HEK293T (cell line): ENCODE measurements at regions not wholly inside any gene's neighbourhood (a gene's known extent, or its start where the extent isn't known, plus 50 kb on each side); places are given as distances from the start of the nearest gene placed in this dataset.

Experiments used
- CTCF ChIA-PET: fragments of 350-600 bp; formaldehyde crosslinking; extraction: SDS; loops from one replicate; lab custom pipeline; 2021; ENCODE audit warnings: antibody characterized with exemption, inconsistent platforms; lab: Yijun Ruan, JAX
- POLR2A ChIA-PET: fragments of 350-600 bp; formaldehyde crosslinking; extraction: SDS; loops from one replicate; lab custom pipeline; 2020; ENCODE audit warnings: antibody characterized with exemption, inconsistent platforms; lab: Yijun Ruan, JAX
- DNase-seq: peaks from one replicate; pipeline ENCODE4 v3.0.0; 2012; ENCODE audit warnings: mixed read lengths; ENCODE audit errors: extremely low spot score
- ARNT ChIP-seq: fragments of 450-650 bp; IDR thresholded peaks from 2 replicates; pipeline ENCODE4 v1.6.1; 2017; ENCODE audit warnings: mild to moderate bottlenecking
- BHLHE40 ChIP-seq: fragments of 450-650 bp; IDR thresholded peaks from 2 replicates; pipeline ENCODE4 v1.6.1; 2016; ENCODE audit warnings: mild to moderate bottlenecking, moderate library complexity, borderline replicate concordance
- CTBP1 ChIP-seq: fragments of 450-650 bp; IDR thresholded peaks from 2 replicates; pipeline ENCODE4 v1.6.1; 2016; ENCODE audit warnings: borderline replicate concordance
- ELF4 ChIP-seq: fragments of 450-650 bp; IDR thresholded peaks from 2 replicates; pipeline ENCODE4 v1.6.1; 2017; ENCODE audit warnings: antibody characterized with exemption
- FOXA1 ChIP-seq: fragments of 450-650 bp; IDR thresholded peaks from 2 replicates; pipeline ENCODE4 v1.6.1; 2016; ENCODE audit warnings: mild to moderate bottlenecking
- FOXK2 ChIP-seq: fragments of 450-650 bp; IDR thresholded peaks from 2 replicates; pipeline ENCODE4 v1.6.1; 2016; ENCODE audit warnings: mild to moderate bottlenecking
- FOXM1 ChIP-seq: fragments of 450-650 bp; IDR thresholded peaks from 2 replicates; pipeline ENCODE4 v1.6.1; 2017; ENCODE audit warnings: mild to moderate bottlenecking, borderline replicate concordance
- HDGF ChIP-seq: fragments of 450-650 bp; IDR thresholded peaks from 2 replicates; pipeline ENCODE4 v1.6.1; 2017; ENCODE audit warnings: antibody characterized with exemption, borderline replicate concordance
- L3MBTL2 ChIP-seq: fragments of 450-650 bp; conservative IDR thresholded peaks from 2 replicates; pipeline ENCODE4 v1.6.1; 2016; ENCODE audit warnings: mild to moderate bottlenecking
- LEF1 ChIP-seq: fragments of 450-650 bp; IDR thresholded peaks from 2 replicates; pipeline ENCODE4 v1.6.1; 2017; ENCODE audit warnings: mild to moderate bottlenecking, borderline replicate concordance
- NFRKB ChIP-seq: fragments of 450-650 bp; IDR thresholded peaks from 2 replicates; pipeline ENCODE4 v1.6.1; 2016; ENCODE audit warnings: mild to moderate bottlenecking, moderate library complexity
- SP1 ChIP-seq: fragments of 450-650 bp; IDR thresholded peaks from 2 replicates; pipeline ENCODE4 v1.6.1; 2017
- SUZ12 ChIP-seq: fragments of 450-650 bp; IDR thresholded peaks from 2 replicates; pipeline ENCODE4 v1.6.1; 2016; ENCODE audit warnings: mild to moderate bottlenecking
- TARDBP ChIP-seq: fragments of 450-650 bp; IDR thresholded peaks from 2 replicates; pipeline ENCODE4 v1.6.1; 2016
- ZNF384 ChIP-seq: fragments of 450-650 bp; IDR thresholded peaks from 2 replicates; pipeline ENCODE4 v1.6.1; 2016
- TF ChIP-seq, protein P1 (sequence below): fragments of 450-650 bp; IDR thresholded peaks from 2 replicates; pipeline ENCODE4 v1.6.1; 2016

DNA sequence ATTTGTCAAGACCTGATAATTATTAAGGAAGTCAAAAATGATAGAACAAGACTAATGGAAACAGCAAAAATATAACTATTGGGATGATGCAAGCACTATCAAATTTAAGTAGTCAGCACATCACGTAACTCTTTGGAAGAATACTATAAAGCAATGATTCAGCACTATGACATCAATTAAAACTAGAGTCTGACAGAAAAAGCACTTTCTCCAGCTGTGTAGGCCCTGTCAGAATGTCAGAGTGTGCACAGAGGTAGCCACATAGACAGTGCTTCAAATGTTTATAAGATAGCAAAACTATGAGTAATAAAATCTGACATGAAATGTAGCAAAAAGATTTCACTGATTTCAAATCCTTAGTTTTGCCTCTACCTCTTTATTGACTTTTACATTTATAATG lies 1226.6 kb upstream of the ADGRL3 start:
- ChIA-PET POLR2A (no interaction called here), CTCF (no interaction called here)
- no peak for DNase-seq
- no peak for TF ChIP-seq ELF4
- TF ChIP-seq, protein P1, sequence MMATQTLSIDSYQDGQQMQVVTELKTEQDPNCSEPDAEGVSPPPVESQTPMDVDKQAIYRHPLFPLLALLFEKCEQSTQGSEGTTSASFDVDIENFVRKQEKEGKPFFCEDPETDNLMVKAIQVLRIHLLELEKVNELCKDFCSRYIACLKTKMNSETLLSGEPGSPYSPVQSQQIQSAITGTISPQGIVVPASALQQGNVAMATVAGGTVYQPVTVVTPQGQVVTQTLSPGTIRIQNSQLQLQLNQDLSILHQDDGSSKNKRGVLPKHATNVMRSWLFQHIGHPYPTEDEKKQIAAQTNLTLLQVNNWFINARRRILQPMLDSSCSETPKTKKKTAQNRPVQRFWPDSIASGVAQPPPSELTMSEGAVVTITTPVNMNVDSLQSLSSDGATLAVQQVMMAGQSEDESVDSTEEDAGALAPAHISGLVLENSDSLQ, result no peak
- TF ChIP-seq ZNF384, result no peak
- TF ChIP-seq FOXM1, result no peak

DNA sequence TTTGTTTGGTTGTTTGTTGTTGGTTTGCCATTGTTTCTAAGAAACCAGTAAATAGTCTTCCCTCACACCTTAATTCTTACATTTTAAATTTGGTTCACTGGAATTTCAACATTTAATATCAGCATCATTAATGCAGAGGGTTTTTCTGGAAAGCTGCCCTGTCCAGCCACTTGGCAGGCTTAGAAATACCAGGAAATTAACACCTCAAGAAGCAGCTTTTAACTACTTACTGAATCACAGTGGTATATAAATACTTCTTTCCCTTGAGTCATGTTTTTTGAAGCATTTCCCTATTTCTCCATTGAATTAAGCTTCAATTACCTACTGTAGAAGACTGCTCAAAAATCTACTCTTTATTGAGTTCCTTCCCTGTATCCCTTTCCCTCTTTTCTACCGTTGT lies 1221.1 kb upstream of the ADGRL3 start:
- CTCF ChIA-PET, result no interaction called here
- TF ChIP-seq FOXM1 (no peak), SUZ12 (no peak), LEF1 (no peak), CTBP1 (no peak), FOXA1 (no peak), NFRKB (no peak), FOXK2 (no peak), ELF4 (no peak), BHLHE40 (no peak), L3MBTL2 (no peak), SP1 (no peak), TARDBP (no peak), HDGF (no peak)
- no peak for DNase-seq
- POLR2A ChIA-PET, result no interaction called here

DNA sequence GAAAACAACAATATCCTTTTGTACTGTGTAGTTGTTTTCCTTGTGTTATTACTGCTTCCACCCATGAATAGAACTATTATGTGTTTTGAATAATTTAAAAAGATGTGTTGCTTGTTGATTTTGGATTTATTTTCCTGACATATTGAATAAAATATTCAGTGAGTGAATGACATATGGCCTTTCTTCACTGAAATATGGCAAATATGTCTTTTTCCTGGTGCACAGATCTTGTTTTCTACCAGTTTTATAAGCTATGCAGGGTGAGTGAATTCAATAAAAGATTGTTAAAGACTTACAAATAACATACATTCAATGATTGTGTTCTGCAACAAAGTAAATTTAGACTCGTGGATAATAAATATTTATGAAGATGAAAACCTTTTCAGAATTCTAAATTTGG lies 1216.3 kb upstream of the ADGRL3 start:
- POLR2A ChIA-PET, result no interaction called here
- no peak for DNase-seq
- CTCF ChIA-PET, result no interaction called here
- no peak for TF ChIP-seq ELF4
- TF ChIP-seq SP1, result no peak
- no peak for TF ChIP-seq LEF1
- TF ChIP-seq FOXA1, result no peak
- no peak for TF ChIP-seq NFRKB
- TF ChIP-seq, protein P1, result no peak
- no peak for TF ChIP-seq SUZ12
- no peak for TF ChIP-seq FOXK2
- no peak for TF ChIP-seq HDGF
- TF ChIP-seq L3MBTL2, result no peak
- no peak for TF ChIP-seq BHLHE40
- TF ChIP-seq ZNF384, result no peak
- no peak for TF ChIP-seq CTBP1
- TF ChIP-seq TARDBP, result no peak
- no peak for TF ChIP-seq ARNT
- TF ChIP-seq FOXM1, result no peak

DNA sequence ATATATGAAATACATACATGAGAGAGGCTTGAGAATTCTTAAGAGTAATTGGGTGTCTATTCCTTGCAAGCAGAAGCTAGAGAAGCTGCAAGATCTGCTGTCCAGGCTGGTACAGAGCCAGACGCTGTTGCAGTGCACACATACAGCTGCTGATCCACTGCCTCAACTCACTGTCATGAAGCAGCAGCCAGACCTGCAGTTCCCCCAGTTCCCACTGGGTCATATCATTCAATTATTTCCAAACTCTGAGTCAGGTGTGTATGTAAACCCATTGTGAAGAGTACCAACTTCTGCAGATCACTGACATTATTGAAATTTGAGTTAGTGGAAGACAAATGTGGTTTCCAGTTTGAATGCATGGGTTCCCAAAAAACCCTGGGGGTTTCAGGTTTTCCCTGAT lies 1212.8 kb upstream of the ADGRL3 start:
- POLR2A ChIA-PET, result no interaction called here
- CTCF ChIA-PET, result no interaction called here
- DNase-seq, result peak; percentile 6
- TF ChIP-seq, protein P1, result no peak
- TF ChIP-seq ZNF384 (no peak), L3MBTL2 (no peak), ELF4 (no peak), SP1 (no peak), HDGF (no peak)

DNA sequence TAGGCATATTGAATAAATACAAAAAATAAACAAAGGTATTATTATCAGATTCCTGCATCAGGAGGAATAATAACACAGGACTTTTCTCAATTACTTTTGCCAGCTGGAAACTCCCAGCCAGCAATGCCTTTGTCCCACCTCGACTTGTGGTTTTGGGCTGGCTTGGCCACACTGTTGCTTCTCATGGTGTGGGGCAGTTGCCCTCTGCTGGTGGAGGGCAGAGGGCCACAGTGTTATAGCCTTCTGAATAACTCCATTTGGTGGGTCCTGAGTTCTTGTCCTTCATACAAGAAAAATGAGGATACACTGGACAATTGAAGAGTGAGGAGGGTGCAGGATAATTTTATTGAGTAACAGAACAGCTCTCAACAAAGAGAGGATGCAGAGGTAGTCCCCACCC lies 1206.0 kb upstream of the ADGRL3 start:
- CTCF ChIA-PET, result no interaction called here
- POLR2A ChIA-PET, result no interaction called here
- TF ChIP-seq, protein P1, result no peak
- no peak for TF ChIP-seq NFRKB
- TF ChIP-seq SUZ12, result no peak
- TF ChIP-seq FOXM1, result no peak
- no peak for TF ChIP-seq ZNF384
- no peak for TF ChIP-seq CTBP1
- TF ChIP-seq BHLHE40, result no peak
- TF ChIP-seq SP1, result no peak
- DNase-seq, result no peak

DNA sequence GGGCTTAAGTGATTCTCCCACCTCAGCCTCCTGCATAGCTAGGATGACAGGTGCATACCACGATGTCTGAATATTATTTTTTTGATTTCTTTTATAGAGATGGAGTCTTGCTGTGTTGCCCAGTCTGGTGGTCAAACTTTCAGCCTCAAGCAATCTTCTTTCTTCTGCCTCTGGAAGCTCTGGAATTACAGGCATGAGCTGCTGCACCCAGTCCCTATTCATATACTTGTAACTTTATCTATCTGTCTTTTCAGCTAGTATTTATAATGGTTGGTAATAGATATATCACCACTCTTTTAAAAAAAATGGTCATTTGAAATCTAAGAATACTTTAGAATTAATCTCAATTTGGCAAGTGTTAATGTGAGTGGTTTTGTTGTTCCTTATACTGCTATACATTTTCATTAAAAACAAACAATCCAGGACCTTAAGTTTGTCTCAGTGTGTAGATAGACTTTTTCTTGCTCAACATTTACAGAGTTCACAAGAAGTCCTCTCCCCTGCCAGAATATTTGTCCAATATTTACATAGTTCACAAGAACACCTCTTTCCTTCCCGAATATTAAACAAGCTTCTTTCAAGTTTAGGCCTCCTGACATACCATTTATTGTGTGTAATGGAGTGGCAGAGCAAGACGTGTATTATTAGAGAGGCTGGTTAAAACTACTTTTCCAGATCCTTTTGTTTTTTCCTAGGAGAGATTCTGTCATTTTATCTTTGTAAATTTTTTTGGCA lies 1197.4 kb upstream of the ADGRL3 start:
- ChIA-PET CTCF (no interaction called here), POLR2A (no interaction called here)
- TF ChIP-seq FOXM1 (no peak), ELF4 (no peak), ARNT (no peak), NFRKB (no peak), CTBP1 (no peak), SP1 (no peak), SUZ12 (no peak), BHLHE40 (no peak), ZNF384 (no peak), L3MBTL2 (no peak), TARDBP (no peak)
- no peak for DNase-seq
